Ishikawa (cell line): ENCODE measurements at regions not wholly inside any gene's neighbourhood (a gene's known extent, or its start where the extent isn't known, plus 50 kb on each side); places are given as distances from the start of the nearest gene placed in this dataset.

ENCODE experiments used
- EP300 ChIP-seq: IDR thresholded peaks from 2 replicates; pipeline ENCODE4 v1.6.1; 2012; ENCODE audit warnings: borderline replicate concordance
- FOXM1 ChIP-seq: IDR thresholded peaks from 2 replicates; pipeline ENCODE4 v1.6.1; 2012; ENCODE audit warnings: low read depth, borderline replicate concordance
- RAD21 ChIP-seq: IDR thresholded peaks from 2 replicates; pipeline ENCODE4 v1.6.1; 2012; ENCODE audit warnings: low read depth
- TAF1 ChIP-seq: IDR thresholded peaks from 2 replicates; pipeline ENCODE4 v1.6.1; 2012; ENCODE audit warnings: low read depth, mild to moderate bottlenecking
- TCF12 ChIP-seq: IDR thresholded peaks from 2 replicates; pipeline ENCODE4 v1.6.1; 2012; ENCODE audit warnings: low read depth
- YY1 ChIP-seq: IDR thresholded peaks from 2 replicates; pipeline ENCODE4 v1.6.1; 2012; ENCODE audit warnings: low read depth
- ZBTB7A ChIP-seq: IDR thresholded peaks from 2 replicates; pipeline ENCODE4 v1.6.1; 2012; ENCODE audit warnings: low read depth
- TF ChIP-seq, protein P1 (sequence below): IDR thresholded peaks from 2 replicates; pipeline ENCODE4 v1.6.1; 2012
- TF ChIP-seq, protein P2 (sequence below): IDR thresholded peaks from 2 replicates; pipeline ENCODE4 v1.6.1; 2012
- TF ChIP-seq, protein P3 (sequence below): IDR thresholded peaks from 2 replicates; pipeline ENCODE4 v1.6.1; 2012; ENCODE audit warnings: low read depth, mild to moderate bottlenecking

DNA sequence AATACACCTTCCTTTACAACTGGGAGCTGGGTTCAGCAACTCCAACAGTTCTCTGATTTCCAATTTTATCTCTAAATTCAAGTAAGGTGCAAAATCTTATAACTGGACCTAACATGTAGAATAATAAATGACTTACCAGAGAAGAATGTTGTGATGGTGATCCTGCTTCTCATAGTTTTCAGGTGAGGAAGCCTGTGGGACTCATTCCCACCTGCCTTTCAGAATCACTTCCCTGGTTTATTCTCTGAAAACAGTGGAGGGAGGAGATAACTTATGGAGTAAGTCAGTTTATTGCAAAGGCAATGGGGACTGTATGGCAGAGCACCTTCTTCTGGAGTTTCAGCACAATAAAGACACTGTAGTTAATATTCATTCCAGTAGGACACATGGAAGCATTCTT lies 1188.2 kb upstream of the FAM98A start:
- TF ChIP-seq, protein P1, sequence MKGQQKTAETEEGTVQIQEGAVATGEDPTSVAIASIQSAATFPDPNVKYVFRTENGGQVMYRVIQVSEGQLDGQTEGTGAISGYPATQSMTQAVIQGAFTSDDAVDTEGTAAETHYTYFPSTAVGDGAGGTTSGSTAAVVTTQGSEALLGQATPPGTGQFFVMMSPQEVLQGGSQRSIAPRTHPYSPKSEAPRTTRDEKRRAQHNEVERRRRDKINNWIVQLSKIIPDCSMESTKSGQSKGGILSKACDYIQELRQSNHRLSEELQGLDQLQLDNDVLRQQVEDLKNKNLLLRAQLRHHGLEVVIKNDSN: no peak
- TF ChIP-seq RAD21 (no peak), FOXM1 (no peak), ZBTB7A (no peak), YY1 (no peak), TAF1 (no peak), TCF12 (no peak), EP300 (no peak)
- TF ChIP-seq, protein P2, sequence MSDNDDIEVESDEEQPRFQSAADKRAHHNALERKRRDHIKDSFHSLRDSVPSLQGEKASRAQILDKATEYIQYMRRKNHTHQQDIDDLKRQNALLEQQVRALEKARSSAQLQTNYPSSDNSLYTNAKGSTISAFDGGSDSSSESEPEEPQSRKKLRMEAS: no peak
- TF ChIP-seq, protein P3, sequence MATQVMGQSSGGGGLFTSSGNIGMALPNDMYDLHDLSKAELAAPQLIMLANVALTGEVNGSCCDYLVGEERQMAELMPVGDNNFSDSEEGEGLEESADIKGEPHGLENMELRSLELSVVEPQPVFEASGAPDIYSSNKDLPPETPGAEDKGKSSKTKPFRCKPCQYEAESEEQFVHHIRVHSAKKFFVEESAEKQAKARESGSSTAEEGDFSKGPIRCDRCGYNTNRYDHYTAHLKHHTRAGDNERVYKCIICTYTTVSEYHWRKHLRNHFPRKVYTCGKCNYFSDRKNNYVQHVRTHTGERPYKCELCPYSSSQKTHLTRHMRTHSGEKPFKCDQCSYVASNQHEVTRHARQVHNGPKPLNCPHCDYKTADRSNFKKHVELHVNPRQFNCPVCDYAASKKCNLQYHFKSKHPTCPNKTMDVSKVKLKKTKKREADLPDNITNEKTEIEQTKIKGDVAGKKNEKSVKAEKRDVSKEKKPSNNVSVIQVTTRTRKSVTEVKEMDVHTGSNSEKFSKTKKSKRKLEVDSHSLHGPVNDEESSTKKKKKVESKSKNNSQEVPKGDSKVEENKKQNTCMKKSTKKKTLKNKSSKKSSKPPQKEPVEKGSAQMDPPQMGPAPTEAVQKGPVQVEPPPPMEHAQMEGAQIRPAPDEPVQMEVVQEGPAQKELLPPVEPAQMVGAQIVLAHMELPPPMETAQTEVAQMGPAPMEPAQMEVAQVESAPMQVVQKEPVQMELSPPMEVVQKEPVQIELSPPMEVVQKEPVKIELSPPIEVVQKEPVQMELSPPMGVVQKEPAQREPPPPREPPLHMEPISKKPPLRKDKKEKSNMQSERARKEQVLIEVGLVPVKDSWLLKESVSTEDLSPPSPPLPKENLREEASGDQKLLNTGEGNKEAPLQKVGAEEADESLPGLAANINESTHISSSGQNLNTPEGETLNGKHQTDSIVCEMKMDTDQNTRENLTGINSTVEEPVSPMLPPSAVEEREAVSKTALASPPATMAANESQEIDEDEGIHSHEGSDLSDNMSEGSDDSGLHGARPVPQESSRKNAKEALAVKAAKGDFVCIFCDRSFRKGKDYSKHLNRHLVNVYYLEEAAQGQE: no peak
